ENCODE measurements at regions not wholly inside any gene's neighbourhood (a gene's known extent, or its start where the extent isn't known, plus 50 kb on each side); places are given as distances from the start of the nearest gene placed in this dataset.

GRCh38 chr2:217216982-217217381 lies 357.1 kb upstream of the TNP1 start:
- intact Hi-C loops (cut with DNase I): loop anchor here in 1 of 10 donors (10.0 kb wide), 1 partner anchor 118 kb away; no protein-coding TSS in a partner anchor
- H3K27me3 ChIP-seq: peaks cover 0 to 90% (median 0%) of the 10 kb centered on the region in 7 donors

GRCh38 chr2:217216316-217216715 lies 356.5 kb upstream of the TNP1 start:
- no peak for TF ChIP-seq CTCF (IDR thresholded peaks at IDR 0.05)
- Histone ChIP-seq H3K27me3 (peaks cover 0 to 90% (median 0%) of the 10 kb centered on the region in 7 donors), H3K9me3 (no peaks in the 10 kb centered on the region), H3K36me3 (no peaks in the 10 kb centered on the region), H3K4me1 (peaks cover 0 to 41% (median 15%) of the 10 kb centered on the region in 9 donors), H3K4me3 (no peak overlapping the region), H3K27ac (no peak overlapping the region)
- WGBS, 2 donors: 64 to 71% methylated on average over 4 of the region's 4 CpGs
- intact Hi-C loops (cut with DNase I): loop anchor here in 1 of 10 donors (10.0 kb wide), 1 partner anchor 118 kb away; no protein-coding TSS in a partner anchor
- no peak for ATAC-seq
- DNase-seq: no peak

More at GRCh38 chr2:217216982-217217381, 357.1 kb upstream of the TNP1 start:
- WGBS, 2 donors: 91 to 99% methylated on average over 2 of the region's 2 CpGs
- no peak for TF ChIP-seq CTCF (IDR thresholded peaks at IDR 0.05)
- Histone ChIP-seq H3K27ac (no peak overlapping the region), H3K4me3 (no peak overlapping the region), H3K4me1 (peaks cover 0 to 47% (median 15%) of the 10 kb centered on the region in 9 donors), H3K36me3 (no peaks in the 10 kb centered on the region), H3K9me3 (no peaks in the 10 kb centered on the region)
- ATAC-seq (no peak), DNase-seq (no peak)

- Histone ChIP-seq H3K4me3 (no peak overlapping the region), H3K4me1 (peaks cover 0 to 36% (median 15%) of the 10 kb centered on the region in 9 donors), H3K27ac (no peak overlapping the region), H3K9me3 (no peaks in the 10 kb centered on the region), H3K36me3 (no peaks in the 10 kb centered on the region), H3K27me3 (peaks cover 0 to 90% (median 0%) of the 10 kb centered on the region in 7 donors)
- DNase-seq: no peak
- 76 to 78% methylated on average over 6 of the region's 6 CpGs for whole genome bisulfite sequencing, 2 donors
- ATAC-seq: no peak
- intact Hi-C loops (cut with DNase I): loop anchor here in 1 of 10 donors (10.0 kb wide), 1 partner anchor 119 kb away; no protein-coding TSS in a partner anchor
- no peak for TF ChIP-seq CTCF (IDR thresholded peaks at IDR 0.05)
Observed at GRCh38 chr2:217215877-217216276, 356.0 kb upstream of the TNP1 start.

- Histone ChIP-seq H3K4me3 (no peak overlapping the region), H3K36me3 (no peaks in the 10 kb centered on the region), H3K27me3 (peaks cover 0 to 88% (median 0%) of the 10 kb centered on the region in 7 donors), H3K4me1 (peaks cover 0 to 7% (median 0%) of the 10 kb centered on the region in 9 donors), H3K27ac (no peak overlapping the region), H3K9me3 (peaks cover 0 to 10% (median 0%) of the 10 kb centered on the region in 11 donors)
- intact Hi-C loops (cut with DNase I): no loop called here
- TF ChIP-seq CTCF (IDR thresholded peaks at IDR 0.05): no peak
- DNase-seq: no peak
- no peak for ATAC-seq
- WGBS, 2 donors: 97 to 100% methylated on average over 1 of the region's 1 CpG
Observed at GRCh38 chr2:217208867-217209266, 349.0 kb upstream of the TNP1 start.
